WTC11 (cell line): ENCODE measurements at regions not wholly inside any gene's neighbourhood (a gene's known extent, or its start where the extent isn't known, plus 50 kb on each side); places are given as distances from the start of the nearest gene placed in this dataset.

Source experiments
- ATAC-seq: fragments of 200-7000 bp; cut with Tn5 transposase; 2 replicates; pipeline ENCODE4 v1.10.0; 2021; ENCODE audit warnings: mild to moderate bottlenecking, moderate library complexity
- CTCF ChIA-PET: fragments of 300-600 bp; sonication (Branson Sonifier 250); formaldehyde crosslinking; loops from one replicate; lab custom pipeline; 2021; ENCODE audit warnings: antibody characterized with exemption; lab: Charles Lee
- POLR2A ChIA-PET: fragments of 350-600 bp; sonication (Branson Sonifier 250); formaldehyde crosslinking; loops from one replicate; lab custom pipeline; 2021; ENCODE audit warnings: antibody characterized with exemption; lab: Charles Lee
- DNase-seq: peaks from one replicate; pipeline ENCODE4 v3.0.0; 2021; ENCODE audit warnings: low spot score
- H3K27ac Mint-ChIP-seq: 2 replicates; pipeline ENCODE4 v1.8.0; 2021; ENCODE audit warnings: mixed read lengths
- H3K27me3 Mint-ChIP-seq: 2 replicates; pipeline ENCODE4 v1.8.0; 2021; ENCODE audit warnings: low read depth, mild to moderate bottlenecking, moderate library complexity, mixed read lengths
- H3K36me3 Mint-ChIP-seq: 2 replicates; pipeline ENCODE4 v1.8.0; 2021; ENCODE audit warnings: mixed read lengths
- H3K4me1 Mint-ChIP-seq: 2 replicates; pipeline ENCODE4 v1.8.0; 2022; ENCODE audit warnings: mixed read lengths
- H3K4me3 Mint-ChIP-seq: 2 replicates; pipeline ENCODE4 v1.8.0; 2021; ENCODE audit warnings: mild to moderate bottlenecking, moderate library complexity, mixed read lengths
- H3K9me3 Mint-ChIP-seq: 2 replicates; pipeline ENCODE4 v1.8.0; 2021; ENCODE audit warnings: mixed read lengths
- CREM ChIP-seq: sonication (generic); formaldehyde crosslinking; IDR thresholded peaks from 2 replicates; pipeline ENCODE4 v1.8.1; 2022; ENCODE audit warnings: mild to moderate bottlenecking, missing genetic modification reagents, moderate library complexity
- FOXP1 ChIP-seq: sonication (generic); formaldehyde crosslinking; IDR thresholded peaks from 2 replicates; pipeline ENCODE4 v1.8.0; 2022; ENCODE audit warnings: missing genetic modification reagents, mild to moderate bottlenecking, moderate library complexity, borderline replicate concordance
- NFATC4 ChIP-seq: fragments of 250-450 bp; sonication (Bioruptor Pico); IDR thresholded peaks from 2 replicates; pipeline ENCODE4 v1.9.0; 2021; ENCODE audit warnings: mild to moderate bottlenecking
- NFE2L1 ChIP-seq: sonication (generic); formaldehyde crosslinking; IDR thresholded peaks from 2 replicates; pipeline ENCODE4 v1.8.1; 2023; ENCODE audit warnings: missing genetic modification reagents
- NFYB ChIP-seq: sonication (generic); formaldehyde crosslinking; conservative IDR thresholded peaks from 2 replicates; pipeline ENCODE4 v1.8.0; 2022; ENCODE audit warnings: low read depth, missing genetic modification reagents
- NR2C2 ChIP-seq: sonication (generic); formaldehyde crosslinking; IDR thresholded peaks from 2 replicates; pipeline ENCODE4 v1.8.0; 2022; ENCODE audit warnings: mild to moderate bottlenecking, missing genetic modification reagents
- SMAD4 ChIP-seq: sonication (generic); formaldehyde crosslinking; IDR thresholded peaks from 2 replicates; pipeline ENCODE4 v1.8.0; 2022; ENCODE audit warnings: mild to moderate bottlenecking, missing genetic modification reagents
- ZNF671 ChIP-seq: fragments of 250-450 bp; sonication (Bioruptor Pico); IDR thresholded peaks from 2 replicates; pipeline ENCODE4 v1.8.0; 2021; ENCODE audit warnings: mild to moderate bottlenecking
- TF ChIP-seq, protein P1 (sequence below): sonication (generic); formaldehyde crosslinking; IDR thresholded peaks from 2 replicates; pipeline ENCODE4 v1.8.0; 2023; ENCODE audit warnings: missing genetic modification reagents, mild to moderate bottlenecking, borderline replicate concordance
- TF ChIP-seq, protein P2 (sequence below): fragments of 250-450 bp; sonication (Bioruptor Pico); IDR thresholded peaks from 2 replicates; pipeline ENCODE4 v1.9.0; 2021; ENCODE audit warnings: mild to moderate bottlenecking
- TF ChIP-seq, protein P3 (sequence below): sonication (generic); formaldehyde crosslinking; conservative IDR thresholded peaks from 2 replicates; pipeline ENCODE4 v1.8.1; 2023; ENCODE audit warnings: mild to moderate bottlenecking, low read depth, missing genetic modification reagents, moderate library complexity

DNA sequence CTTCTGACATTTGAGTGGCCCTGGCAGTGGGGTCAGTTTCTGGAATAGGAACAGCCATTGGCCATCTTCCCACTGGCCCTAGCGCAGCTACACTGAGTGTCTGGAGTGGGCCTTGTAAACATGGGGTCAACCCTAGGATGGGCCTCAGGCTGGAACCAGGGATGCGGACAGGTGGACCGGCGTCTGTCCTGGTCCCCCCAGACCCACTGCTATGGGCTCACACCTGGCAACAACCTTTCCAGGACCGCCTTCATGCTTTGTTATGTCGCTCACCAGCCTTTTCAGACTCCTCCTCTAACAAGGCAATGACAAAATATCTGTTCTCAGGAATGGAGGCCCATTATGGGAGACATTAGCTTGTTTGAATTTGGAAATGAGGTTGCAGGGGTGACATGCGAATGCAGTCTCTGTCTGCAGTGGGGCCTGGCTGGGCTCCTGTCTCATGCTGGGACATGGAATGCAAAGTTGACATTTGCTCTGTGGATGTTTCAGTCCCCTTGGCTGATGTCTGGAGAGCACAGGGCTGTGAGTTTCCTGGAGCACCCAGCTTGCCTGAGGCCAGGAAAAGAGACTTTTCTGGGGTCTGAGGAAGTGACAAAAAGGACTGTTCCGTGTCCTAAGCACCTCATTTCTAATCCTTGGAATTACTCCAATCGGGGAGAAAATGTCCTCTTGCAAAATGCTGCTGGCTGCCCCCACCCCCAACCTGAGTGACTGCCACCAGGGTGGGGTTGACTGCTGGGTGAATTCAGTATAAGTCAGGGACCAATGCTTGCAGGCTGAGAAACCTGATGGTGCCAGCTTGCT lies 98.7 kb upstream of the PMEPA1 start (continued):
- TF ChIP-seq SMAD4 (CRISPR knock-in tag), result no peak
- TF ChIP-seq, protein P1, sequence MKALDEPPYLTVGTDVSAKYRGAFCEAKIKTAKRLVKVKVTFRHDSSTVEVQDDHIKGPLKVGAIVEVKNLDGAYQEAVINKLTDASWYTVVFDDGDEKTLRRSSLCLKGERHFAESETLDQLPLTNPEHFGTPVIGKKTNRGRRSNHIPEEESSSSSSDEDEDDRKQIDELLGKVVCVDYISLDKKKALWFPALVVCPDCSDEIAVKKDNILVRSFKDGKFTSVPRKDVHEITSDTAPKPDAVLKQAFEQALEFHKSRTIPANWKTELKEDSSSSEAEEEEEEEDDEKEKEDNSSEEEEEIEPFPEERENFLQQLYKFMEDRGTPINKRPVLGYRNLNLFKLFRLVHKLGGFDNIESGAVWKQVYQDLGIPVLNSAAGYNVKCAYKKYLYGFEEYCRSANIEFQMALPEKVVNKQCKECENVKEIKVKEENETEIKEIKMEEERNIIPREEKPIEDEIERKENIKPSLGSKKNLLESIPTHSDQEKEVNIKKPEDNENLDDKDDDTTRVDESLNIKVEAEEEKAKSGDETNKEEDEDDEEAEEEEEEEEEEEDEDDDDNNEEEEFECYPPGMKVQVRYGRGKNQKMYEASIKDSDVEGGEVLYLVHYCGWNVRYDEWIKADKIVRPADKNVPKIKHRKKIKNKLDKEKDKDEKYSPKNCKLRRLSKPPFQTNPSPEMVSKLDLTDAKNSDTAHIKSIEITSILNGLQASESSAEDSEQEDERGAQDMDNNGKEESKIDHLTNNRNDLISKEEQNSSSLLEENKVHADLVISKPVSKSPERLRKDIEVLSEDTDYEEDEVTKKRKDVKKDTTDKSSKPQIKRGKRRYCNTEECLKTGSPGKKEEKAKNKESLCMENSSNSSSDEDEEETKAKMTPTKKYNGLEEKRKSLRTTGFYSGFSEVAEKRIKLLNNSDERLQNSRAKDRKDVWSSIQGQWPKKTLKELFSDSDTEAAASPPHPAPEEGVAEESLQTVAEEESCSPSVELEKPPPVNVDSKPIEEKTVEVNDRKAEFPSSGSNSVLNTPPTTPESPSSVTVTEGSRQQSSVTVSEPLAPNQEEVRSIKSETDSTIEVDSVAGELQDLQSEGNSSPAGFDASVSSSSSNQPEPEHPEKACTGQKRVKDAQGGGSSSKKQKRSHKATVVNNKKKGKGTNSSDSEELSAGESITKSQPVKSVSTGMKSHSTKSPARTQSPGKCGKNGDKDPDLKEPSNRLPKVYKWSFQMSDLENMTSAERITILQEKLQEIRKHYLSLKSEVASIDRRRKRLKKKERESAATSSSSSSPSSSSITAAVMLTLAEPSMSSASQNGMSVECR, result no peak
- no peak for TF ChIP-seq CREM (CRISPR knock-in tag)
- TF ChIP-seq FOXP1 (CRISPR knock-in tag), result no peak
- TF ChIP-seq NFE2L1 (CRISPR knock-in tag), result no peak
- TF ChIP-seq NFYB (CRISPR knock-in tag), result no peak

DNA sequence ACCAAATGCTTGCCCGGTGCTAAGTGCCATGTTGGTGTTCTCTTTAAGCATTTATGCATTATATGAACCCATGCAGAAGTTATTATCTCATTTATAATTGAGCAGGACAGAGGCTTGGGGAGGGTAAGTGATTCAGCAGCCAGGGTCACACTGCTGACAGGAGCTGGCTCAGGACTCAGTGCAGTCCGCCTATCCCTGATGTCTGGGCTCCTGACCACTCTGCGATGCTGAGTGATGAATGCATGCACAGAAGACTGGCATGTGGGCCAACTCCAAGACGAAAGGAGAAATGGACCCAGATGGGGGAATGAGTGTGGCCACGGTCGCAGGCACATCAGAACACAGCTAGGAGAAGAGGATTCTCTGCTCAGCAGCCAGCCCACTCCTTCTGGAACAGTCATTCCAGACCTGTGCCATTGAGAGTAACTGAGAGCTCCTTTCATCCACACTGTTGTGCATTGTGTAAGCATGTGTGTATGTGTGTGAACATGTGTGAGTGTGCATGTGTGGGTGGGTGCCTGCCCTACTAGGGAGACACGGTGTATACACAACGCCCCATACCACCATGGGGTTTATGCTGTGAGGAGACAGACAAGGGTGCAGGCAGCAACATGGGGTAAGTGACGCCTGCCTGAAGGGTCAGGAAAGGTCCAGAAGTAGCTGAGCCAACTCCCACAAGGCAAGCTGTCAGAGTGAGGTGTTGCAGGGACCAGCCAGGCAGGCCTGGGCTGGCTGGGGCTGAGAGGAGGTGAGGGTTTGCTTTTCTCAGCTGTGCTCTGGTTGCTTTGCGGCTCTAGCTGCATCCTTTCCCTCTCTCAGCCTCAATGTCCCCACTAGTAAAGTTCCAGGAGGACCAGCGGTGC lies 97.8 kb upstream of the PMEPA1 start:
- Mint-ChIP-seq H3K27ac (peak overlapping the region; percentile 76; the same call in 1 of the 2 replicates), H3K4me1 (peaks cover 21% of the 10 kb centered on the region), H3K9me3 (no peaks in the 10 kb centered on the region)
- ChIA-PET POLR2A (no interaction called here), CTCF (no interaction called here)
- TF ChIP-seq, protein P2, sequence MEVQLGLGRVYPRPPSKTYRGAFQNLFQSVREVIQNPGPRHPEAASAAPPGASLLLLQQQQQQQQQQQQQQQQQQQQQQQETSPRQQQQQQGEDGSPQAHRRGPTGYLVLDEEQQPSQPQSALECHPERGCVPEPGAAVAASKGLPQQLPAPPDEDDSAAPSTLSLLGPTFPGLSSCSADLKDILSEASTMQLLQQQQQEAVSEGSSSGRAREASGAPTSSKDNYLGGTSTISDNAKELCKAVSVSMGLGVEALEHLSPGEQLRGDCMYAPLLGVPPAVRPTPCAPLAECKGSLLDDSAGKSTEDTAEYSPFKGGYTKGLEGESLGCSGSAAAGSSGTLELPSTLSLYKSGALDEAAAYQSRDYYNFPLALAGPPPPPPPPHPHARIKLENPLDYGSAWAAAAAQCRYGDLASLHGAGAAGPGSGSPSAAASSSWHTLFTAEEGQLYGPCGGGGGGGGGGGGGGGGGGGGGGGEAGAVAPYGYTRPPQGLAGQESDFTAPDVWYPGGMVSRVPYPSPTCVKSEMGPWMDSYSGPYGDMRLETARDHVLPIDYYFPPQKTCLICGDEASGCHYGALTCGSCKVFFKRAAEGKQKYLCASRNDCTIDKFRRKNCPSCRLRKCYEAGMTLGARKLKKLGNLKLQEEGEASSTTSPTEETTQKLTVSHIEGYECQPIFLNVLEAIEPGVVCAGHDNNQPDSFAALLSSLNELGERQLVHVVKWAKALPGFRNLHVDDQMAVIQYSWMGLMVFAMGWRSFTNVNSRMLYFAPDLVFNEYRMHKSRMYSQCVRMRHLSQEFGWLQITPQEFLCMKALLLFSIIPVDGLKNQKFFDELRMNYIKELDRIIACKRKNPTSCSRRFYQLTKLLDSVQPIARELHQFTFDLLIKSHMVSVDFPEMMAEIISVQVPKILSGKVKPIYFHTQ, result no peak
- no peak for TF ChIP-seq ZNF671
- TF ChIP-seq, protein P1, result no peak
- TF ChIP-seq, protein P3, sequence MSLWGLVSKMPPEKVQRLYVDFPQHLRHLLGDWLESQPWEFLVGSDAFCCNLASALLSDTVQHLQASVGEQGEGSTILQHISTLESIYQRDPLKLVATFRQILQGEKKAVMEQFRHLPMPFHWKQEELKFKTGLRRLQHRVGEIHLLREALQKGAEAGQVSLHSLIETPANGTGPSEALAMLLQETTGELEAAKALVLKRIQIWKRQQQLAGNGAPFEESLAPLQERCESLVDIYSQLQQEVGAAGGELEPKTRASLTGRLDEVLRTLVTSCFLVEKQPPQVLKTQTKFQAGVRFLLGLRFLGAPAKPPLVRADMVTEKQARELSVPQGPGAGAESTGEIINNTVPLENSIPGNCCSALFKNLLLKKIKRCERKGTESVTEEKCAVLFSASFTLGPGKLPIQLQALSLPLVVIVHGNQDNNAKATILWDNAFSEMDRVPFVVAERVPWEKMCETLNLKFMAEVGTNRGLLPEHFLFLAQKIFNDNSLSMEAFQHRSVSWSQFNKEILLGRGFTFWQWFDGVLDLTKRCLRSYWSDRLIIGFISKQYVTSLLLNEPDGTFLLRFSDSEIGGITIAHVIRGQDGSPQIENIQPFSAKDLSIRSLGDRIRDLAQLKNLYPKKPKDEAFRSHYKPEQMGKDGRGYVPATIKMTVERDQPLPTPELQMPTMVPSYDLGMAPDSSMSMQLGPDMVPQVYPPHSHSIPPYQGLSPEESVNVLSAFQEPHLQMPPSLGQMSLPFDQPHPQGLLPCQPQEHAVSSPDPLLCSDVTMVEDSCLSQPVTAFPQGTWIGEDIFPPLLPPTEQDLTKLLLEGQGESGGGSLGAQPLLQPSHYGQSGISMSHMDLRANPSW (CRISPR knock-in tag), result no peak
- no peak for TF ChIP-seq NR2C2 (CRISPR knock-in tag)
- no peak for TF ChIP-seq NFATC4 (CRISPR knock-in tag)
- TF ChIP-seq, all 79 proteins: peak for 0
- Mint-ChIP-seq H3K27me3 (no peaks in the 10 kb centered on the region; the same call in 1 of the 2 replicates), H3K36me3 (no peaks in the 10 kb centered on the region), H3K4me3 (no peak overlapping the region)
- no peak for ATAC-seq
- DNase-seq, result no peak
